Sigmoid colon (tissue), 3 donors: ENCODE measurements at regions not wholly inside any gene's neighbourhood (a gene's known extent, or its start where the extent isn't known, plus 50 kb on each side); places are given as distances from the start of the nearest gene placed in this dataset.

Experiments used
- CTCF ChIP-seq, 4 experiments: fragments of 450-650 bp in 3 of 4; fragments of 200-600 bp in 1 of 4; IDR thresholded peaks; one replicate each; pipeline ENCODE4 v1.5.1; 2016 to 2019; ENCODE audit warnings: antibody characterized with exemption in 4 of 4, mild to moderate bottlenecking in 3 of 4, moderate library complexity in 2 of 4
- POLR2A ChIP-seq, 2 donors: fragments of 450-650 bp; IDR thresholded peaks; one replicate each; pipeline ENCODE4 v1.6.1; 2016; ENCODE audit warnings: antibody characterized with exemption in 2 of 2, mild to moderate bottlenecking in 2 of 2, moderate library complexity in 2 of 2

GRCh38 chr3:79881431-79881830 is 113.6 kb upstream of the ROBO1 start:
- TF ChIP-seq CTCF (IDR thresholded peaks at IDR 0.05), result no peak
- TF ChIP-seq POLR2A (IDR thresholded peaks at IDR 0.05), result no peak
